ENCODE measurements at regions not wholly inside any gene's neighbourhood (a gene's known extent, or its start where the extent isn't known, plus 50 kb on each side); places are given as distances from the start of the nearest gene placed in this dataset.

DNA sequence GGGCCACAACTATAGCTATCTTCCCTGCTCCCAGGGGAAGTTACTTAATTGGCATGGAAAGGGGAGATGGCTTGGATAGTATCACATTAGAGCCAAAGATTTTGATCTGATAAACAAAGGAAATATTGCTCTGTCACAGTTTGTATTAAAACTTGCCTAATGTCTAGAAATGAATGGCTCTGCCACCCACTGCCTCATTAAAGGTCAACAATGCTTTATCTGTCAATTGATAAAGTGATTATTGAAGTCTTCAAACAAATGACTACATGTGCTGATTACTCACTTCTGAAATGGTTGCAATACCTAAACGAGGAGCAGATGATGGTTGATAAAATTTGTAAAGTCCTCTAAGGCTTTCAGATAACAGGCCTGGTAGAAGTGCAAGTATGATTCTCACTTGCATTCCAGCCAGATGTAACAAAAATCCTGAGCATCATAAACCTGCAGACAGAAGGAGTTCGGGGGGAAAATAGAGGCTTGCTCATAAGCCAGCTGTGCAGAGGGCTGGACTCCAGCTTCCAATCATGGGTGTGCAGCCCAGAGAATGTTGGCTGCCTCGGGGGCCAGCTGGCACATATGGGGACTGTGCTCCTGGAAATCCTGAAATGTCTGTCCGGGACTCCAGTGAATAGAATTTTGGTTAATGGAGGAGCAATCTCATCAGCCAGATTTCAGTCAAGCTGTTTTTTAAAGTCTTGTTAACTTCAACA is 200.5 kb upstream of the SLC27A6 start:
- Mint-ChIP-seq H3K4me1 (no peaks in the 10 kb centered on the region), H3K4me3 (no peak overlapping the region), H3K9me3 (peaks cover 4% of the 10 kb centered on the region), H3K27ac (ENCODE audit: unreplicated experiment) (no peak overlapping the region), H3K27me3 (ENCODE audit: low read depth) (no peaks in the 10 kb centered on the region), H3K36me3 (ENCODE audit: low read depth) (no peaks in the 10 kb centered on the region)
- TF ChIP-seq, protein P1, sequence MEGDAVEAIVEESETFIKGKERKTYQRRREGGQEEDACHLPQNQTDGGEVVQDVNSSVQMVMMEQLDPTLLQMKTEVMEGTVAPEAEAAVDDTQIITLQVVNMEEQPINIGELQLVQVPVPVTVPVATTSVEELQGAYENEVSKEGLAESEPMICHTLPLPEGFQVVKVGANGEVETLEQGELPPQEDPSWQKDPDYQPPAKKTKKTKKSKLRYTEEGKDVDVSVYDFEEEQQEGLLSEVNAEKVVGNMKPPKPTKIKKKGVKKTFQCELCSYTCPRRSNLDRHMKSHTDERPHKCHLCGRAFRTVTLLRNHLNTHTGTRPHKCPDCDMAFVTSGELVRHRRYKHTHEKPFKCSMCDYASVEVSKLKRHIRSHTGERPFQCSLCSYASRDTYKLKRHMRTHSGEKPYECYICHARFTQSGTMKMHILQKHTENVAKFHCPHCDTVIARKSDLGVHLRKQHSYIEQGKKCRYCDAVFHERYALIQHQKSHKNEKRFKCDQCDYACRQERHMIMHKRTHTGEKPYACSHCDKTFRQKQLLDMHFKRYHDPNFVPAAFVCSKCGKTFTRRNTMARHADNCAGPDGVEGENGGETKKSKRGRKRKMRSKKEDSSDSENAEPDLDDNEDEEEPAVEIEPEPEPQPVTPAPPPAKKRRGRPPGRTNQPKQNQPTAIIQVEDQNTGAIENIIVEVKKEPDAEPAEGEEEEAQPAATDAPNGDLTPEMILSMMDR (conservative IDR thresholded peaks at IDR 0.05), result no peak
- DNase-seq (ENCODE audit: low read depth, low spot score), result no peak

DNA sequence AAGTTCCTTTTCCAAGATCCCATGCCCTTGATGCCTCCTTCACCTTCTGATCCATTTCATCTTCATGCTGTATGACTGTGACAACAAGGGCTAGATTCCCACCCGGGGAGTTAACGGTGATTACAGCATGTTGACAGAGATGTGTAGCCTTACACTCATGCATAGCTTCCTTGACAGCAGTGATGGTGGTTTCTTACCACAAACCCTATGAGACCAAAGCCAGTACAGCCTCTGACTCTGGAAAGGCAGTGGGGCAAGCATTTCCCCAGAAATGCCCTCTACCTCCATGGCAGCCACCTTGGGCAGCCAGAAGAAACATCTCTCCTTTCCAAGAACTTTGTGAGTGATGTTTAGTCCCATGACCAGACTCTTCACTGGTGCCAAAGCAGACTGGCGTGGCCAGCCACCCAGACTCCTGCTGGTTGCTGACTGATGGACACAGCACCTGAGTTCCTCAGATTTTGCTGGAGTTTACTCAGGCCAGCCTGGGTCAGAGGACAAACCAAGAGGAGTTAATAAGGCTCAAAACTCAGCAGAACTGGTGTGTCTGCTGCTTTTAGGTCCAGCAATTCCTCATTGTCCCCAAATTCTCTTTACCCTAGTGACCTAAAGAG is 199.7 kb upstream of the SLC27A6 start:
- Mint-ChIP-seq H3K4me1 (no peaks in the 10 kb centered on the region), H3K27me3 (ENCODE audit: low read depth) (no peaks in the 10 kb centered on the region), H3K4me3 (no peak overlapping the region), H3K27ac (ENCODE audit: unreplicated experiment) (no peak overlapping the region), H3K9me3 (peaks cover 4% of the 10 kb centered on the region), H3K36me3 (ENCODE audit: low read depth) (no peaks in the 10 kb centered on the region)
- TF ChIP-seq, protein P1 (conservative IDR thresholded peaks at IDR 0.05), result no peak
- DNase-seq (ENCODE audit: low read depth, low spot score), result no peak

DNA sequence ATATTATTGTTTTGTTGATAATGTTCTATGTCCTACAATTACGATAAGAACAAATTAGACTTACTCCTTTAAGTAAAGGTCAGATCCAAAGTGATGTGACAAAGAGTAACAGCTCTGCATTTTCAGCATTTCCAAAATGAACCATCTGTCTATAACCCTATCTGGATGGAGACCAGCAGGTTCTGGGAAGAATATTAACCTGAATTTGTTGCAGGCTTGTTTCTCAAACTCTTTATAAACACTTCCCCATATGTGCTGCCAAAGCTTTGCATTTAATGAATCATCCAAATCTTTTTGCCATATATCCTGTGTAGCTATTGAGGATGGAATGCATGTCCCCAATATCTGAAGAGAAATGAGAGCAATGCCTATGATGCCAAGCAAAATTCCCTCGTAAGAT is 198.9 kb upstream of the SLC27A6 start:
- TF ChIP-seq, protein P1 (conservative IDR thresholded peaks at IDR 0.05), result no peak
- no peaks in the 10 kb centered on the region for H3K4me1 Mint-ChIP-seq
- no peaks in the 10 kb centered on the region for H3K27me3 Mint-ChIP-seq (ENCODE audit: low read depth)
- H3K36me3 Mint-ChIP-seq (ENCODE audit: low read depth), result no peaks in the 10 kb centered on the region
- no peaks in the 10 kb centered on the region for H3K9me3 Mint-ChIP-seq
- H3K27ac Mint-ChIP-seq (ENCODE audit: unreplicated experiment), result no peak overlapping the region
- no peak for DNase-seq (ENCODE audit: low read depth, low spot score)
- no peak overlapping the region for H3K4me3 Mint-ChIP-seq

DNA sequence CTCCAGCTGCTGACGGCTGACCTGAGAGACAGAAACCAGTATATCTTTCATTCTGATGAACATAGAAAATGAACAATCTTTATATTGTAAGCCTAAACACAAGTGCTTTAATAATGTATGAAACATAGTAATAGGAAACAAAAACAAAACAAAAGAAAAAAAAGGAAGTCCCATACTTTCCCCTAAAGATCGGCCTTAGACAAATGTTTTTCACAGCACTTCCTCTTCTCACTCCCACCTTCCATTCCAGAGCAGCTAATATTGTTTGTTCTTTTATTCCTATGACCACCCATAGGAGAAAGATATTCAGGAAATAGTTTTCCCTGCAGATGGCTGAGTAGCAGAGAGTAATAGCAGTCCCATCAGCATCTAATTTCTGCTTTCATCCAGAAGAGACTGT is 194.4 kb upstream of the SLC27A6 start:
- no peaks in the 10 kb centered on the region for H3K27me3 Mint-ChIP-seq (ENCODE audit: low read depth)
- no peaks in the 10 kb centered on the region for H3K4me1 Mint-ChIP-seq
- H3K9me3 Mint-ChIP-seq, result no peaks in the 10 kb centered on the region
- H3K27ac Mint-ChIP-seq (ENCODE audit: unreplicated experiment), result no peak overlapping the region
- no peak overlapping the region for H3K4me3 Mint-ChIP-seq
- TF ChIP-seq, protein P1 (conservative IDR thresholded peaks at IDR 0.05), result no peak
- no peak for DNase-seq (ENCODE audit: low read depth, low spot score)
- no peaks in the 10 kb centered on the region for H3K36me3 Mint-ChIP-seq (ENCODE audit: low read depth)

DNA sequence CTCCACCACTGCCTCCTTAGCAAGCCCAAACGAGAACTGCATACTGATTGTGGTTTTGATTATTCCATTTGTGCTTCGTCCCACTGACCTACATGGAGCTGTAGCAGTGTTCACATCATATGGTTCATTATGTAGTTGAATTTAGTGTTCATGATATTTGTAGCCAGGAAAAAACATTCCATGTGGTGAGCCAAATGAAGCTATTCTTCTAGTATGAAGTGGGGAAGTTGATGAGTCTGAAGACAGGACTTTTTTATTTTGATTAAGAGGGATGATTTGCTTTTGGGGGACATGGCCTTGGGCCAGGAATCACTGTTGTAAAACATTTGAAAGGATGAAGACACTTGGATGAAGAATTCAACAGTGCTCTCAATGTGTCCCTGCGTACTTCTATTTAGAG is 192.9 kb upstream of the SLC27A6 start:
- H3K4me1 Mint-ChIP-seq, result peaks cover 4% of the 10 kb centered on the region
- TF ChIP-seq, protein P1 (conservative IDR thresholded peaks at IDR 0.05), result no peak
- H3K27me3 Mint-ChIP-seq (ENCODE audit: low read depth), result no peaks in the 10 kb centered on the region
- H3K4me3 Mint-ChIP-seq, result no peak overlapping the region
- no peak overlapping the region for H3K27ac Mint-ChIP-seq (ENCODE audit: unreplicated experiment)
- H3K9me3 Mint-ChIP-seq, result no peaks in the 10 kb centered on the region
- H3K36me3 Mint-ChIP-seq (ENCODE audit: low read depth), result no peaks in the 10 kb centered on the region
- DNase-seq (ENCODE audit: low read depth, low spot score), result no peak
